MM.1S (cell line): ENCODE measurements at regions not wholly inside any gene's neighbourhood (a gene's known extent, or its start where the extent isn't known, plus 50 kb on each side); places are given as distances from the start of the nearest gene placed in this dataset.
"Not testable (repeated sequence)": the region's sequence is repeated elsewhere in the genome, so short reads cannot be mapped to it uniquely, and the experiment has no call there.

Experiments used
- DNase-seq: peaks from one replicate; pipeline ENCODE4 v3.0.0-alpha.2; 2015
- H2AFZ ChIP-seq: fragments of 300-600 bp; sonication (generic); 2 replicates; pipeline ENCODE4 v1.6.0; 2016; ENCODE audit warnings: antibody characterized with exemption, low read length
- H3F3A ChIP-seq: fragments of 300-600 bp; sonication (generic); 2 replicates; pipeline ENCODE4 v1.6.1; 2016; ENCODE audit warnings: mild to moderate bottlenecking, antibody characterized with exemption, low read length, moderate library complexity, mixed read lengths; ENCODE audit not compliant: insufficient read depth
- H3K27ac ChIP-seq: fragments of 300-600 bp; sonication (generic); 2 replicates; pipeline ENCODE4 v1.5.1; 2016; ENCODE audit warnings: mild to moderate bottlenecking, low read length
- H3K27me3 ChIP-seq: fragments of 300-600 bp; sonication (generic); replicated peaks from 2 replicates; pipeline ENCODE4 v1.6.0; 2016; ENCODE audit warnings: low read length; ENCODE audit not compliant: insufficient read depth
- H3K36me3 ChIP-seq: fragments of 300-600 bp; sonication (generic); replicated peaks from 2 replicates; pipeline ENCODE4 v1.6.1; 2016; ENCODE audit warnings: mild to moderate bottlenecking, low read length, mixed read lengths; ENCODE audit not compliant: insufficient read depth
- H3K4me1 ChIP-seq: fragments of 300-600 bp; sonication (generic); 2 replicates; pipeline ENCODE4 v1.6.1; 2016; ENCODE audit warnings: low read length, mixed read lengths
- H3K4me2 ChIP-seq: fragments of 300-600 bp; sonication (generic); 2 replicates; pipeline ENCODE4 v1.6.0; 2016; ENCODE audit warnings: low read depth, low read length
- H3K4me3 ChIP-seq: fragments of 300-600 bp; sonication (generic); 2 replicates; pipeline ENCODE4 v1.5.1; 2016; ENCODE audit warnings: low read length, mixed read lengths
- H3K79me2 ChIP-seq: fragments of 300-600 bp; sonication (generic); 2 replicates; pipeline ENCODE4 v1.6.1; 2016; ENCODE audit warnings: mixed run types, low read length, mixed read lengths
- H3K9ac ChIP-seq: fragments of 300-600 bp; sonication (generic); 2 replicates; pipeline ENCODE4 v1.6.1; 2016; ENCODE audit warnings: low read length, mixed read lengths
- H3K9me2 ChIP-seq: fragments of 300-600 bp; sonication (generic); replicated peaks from 2 replicates; pipeline ENCODE4 v1.6.1; 2016; ENCODE audit warnings: mild to moderate bottlenecking, low read length, mixed read lengths; ENCODE audit not compliant: insufficient read depth
- H3K9me3 ChIP-seq: fragments of 300-600 bp; sonication (generic); replicated peaks from 2 replicates; pipeline ENCODE4 v1.6.1; 2016; ENCODE audit warnings: mild to moderate bottlenecking, low read length, mixed read lengths; ENCODE audit not compliant: insufficient read depth
- H4K20me1 ChIP-seq: fragments of 300-600 bp; sonication (generic); 2 replicates; pipeline ENCODE4 v1.6.1; 2016; ENCODE audit warnings: mild to moderate bottlenecking, low read length, moderate library complexity, mixed read lengths; ENCODE audit not compliant: insufficient read depth
- CTCF ChIP-seq: fragments of 300-600 bp; sonication (generic); IDR thresholded peaks from 2 replicates; pipeline ENCODE4 v1.5.1; 2016; ENCODE audit warnings: antibody characterized with exemption, low read length, mixed read lengths
- EZH2 ChIP-seq: fragments of 300-600 bp; sonication (generic); optimal IDR thresholded peaks from 2 replicates; pipeline ENCODE3; 2017; ENCODE audit warnings: low read depth, mild to moderate bottlenecking, antibody characterized with exemption, low read length, mixed read lengths
- EZH2phosphoT487 ChIP-seq: fragments of 300-600 bp; sonication (generic); IDR thresholded peaks from 2 replicates; pipeline ENCODE4 v1.6.1; 2018; ENCODE audit warnings: antibody characterized with exemption, low read length

GRCh38 chr13:108069521-108070210, 145.7 kb downstream of the LIG4 start:
- H3K4me2 ChIP-seq, result no peak overlapping the region
- no peak for TF ChIP-seq EZH2phosphoT487
- no peak for TF ChIP-seq CTCF
- no peak for TF ChIP-seq EZH2

GRCh38 chr13:108064372-108064771, 151.0 kb downstream of the LIG4 start:
- H4K20me1 ChIP-seq, result not testable (repeated sequence)

More at GRCh38 chr13:108069521-108070210, 145.7 kb downstream of the LIG4 start:
- no peaks in the 10 kb centered on the region for H3K9me3 ChIP-seq
- no peaks in the 10 kb centered on the region for H3K9me2 ChIP-seq
- no peaks in the 10 kb centered on the region for H3K79me2 ChIP-seq
- H3K4me3 ChIP-seq, result no peak overlapping the region
- no peaks in the 10 kb centered on the region for H3K27me3 ChIP-seq
- H3K27ac ChIP-seq, result no peak overlapping the region
- no peaks in the 10 kb centered on the region for H3K36me3 ChIP-seq
- no peak overlapping the region for H2AFZ ChIP-seq
- H3K9ac ChIP-seq, result no peak overlapping the region
- no peaks in the 10 kb centered on the region for H4K20me1 ChIP-seq
- H3F3A ChIP-seq, result no peaks in the 10 kb centered on the region
- no peaks in the 10 kb centered on the region for H3K4me1 ChIP-seq
- no peak for DNase-seq

GRCh38 chr13:108060111-108060510, 155.2 kb downstream of the LIG4 start:
- no peaks in the 10 kb centered on the region for H3K79me2 ChIP-seq
- no peaks in the 10 kb centered on the region for H3K9me3 ChIP-seq
- no peaks in the 10 kb centered on the region for H3K27me3 ChIP-seq
- no peaks in the 10 kb centered on the region for H3K4me1 ChIP-seq
- no peak for TF ChIP-seq CTCF
- H3F3A ChIP-seq, result no peaks in the 10 kb centered on the region
- no peak overlapping the region for H2AFZ ChIP-seq
- H3K4me3 ChIP-seq, result no peak overlapping the region
- no peak overlapping the region for H3K27ac ChIP-seq
- no peak overlapping the region for H3K4me2 ChIP-seq
- DNase-seq, result no peak
- no peaks in the 10 kb centered on the region for H3K36me3 ChIP-seq
- H4K20me1 ChIP-seq, result no peaks in the 10 kb centered on the region
- no peak overlapping the region for H3K9ac ChIP-seq
- H3K9me2 ChIP-seq, result no peaks in the 10 kb centered on the region

More at GRCh38 chr13:108064372-108064771, 151.0 kb downstream of the LIG4 start:
- not testable (repeated sequence) for H3K9me3 ChIP-seq, H2AFZ ChIP-seq, H3K9me2 ChIP-seq, H3K27me3 ChIP-seq, H3K9ac ChIP-seq, H3K27ac ChIP-seq, H3F3A ChIP-seq, H3K4me3 ChIP-seq, H3K36me3 ChIP-seq, H3K4me2 ChIP-seq, H3K79me2 ChIP-seq, DNase-seq, H3K4me1 ChIP-seq

GRCh38 chr13:108056278-108056677, 159.1 kb downstream of the LIG4 start:
- Histone ChIP-seq H3K79me2 (no peaks in the 10 kb centered on the region), H3K27ac (no peak overlapping the region), H3K4me1 (0 out of 2 replicates have a peak, but pooled peaks cover 4% of the 10 kb centered on the region), H3K9me2 (no peaks in the 10 kb centered on the region), H3K27me3 (no peaks in the 10 kb centered on the region), H3K9me3 (no peaks in the 10 kb centered on the region), H3K36me3 (no peaks in the 10 kb centered on the region), H3F3A (no peaks in the 10 kb centered on the region), H2AFZ (no peak overlapping the region), H3K9ac (no peak overlapping the region), H3K4me2 (no peak overlapping the region), H3K4me3 (no peak overlapping the region), H4K20me1 (no peaks in the 10 kb centered on the region)
- no peak for DNase-seq
- TF ChIP-seq EZH2 (no peak), EZH2phosphoT487 (no peak), CTCF (no peak)
